Mesenchymal stem cell (in vitro differentiated cells and primary cell): ENCODE measurements at regions not wholly inside any gene's neighbourhood (a gene's known extent, or its start where the extent isn't known, plus 50 kb on each side); places are given as distances from the start of the nearest gene placed in this dataset.

Experiments
- DNase-seq: peaks from one replicate; pipeline ENCODE4 v3.0.0-alpha.2; 2013
- H2AFZ ChIP-seq: one replicate; pipeline ENCODE4 v1.6.1; 2013; ENCODE audit warnings: low read depth, mild to moderate bottlenecking, control low read depth, inconsistent platforms, low read length, moderate library complexity
- H2AK5ac ChIP-seq: 2 replicates; pipeline ENCODE4 v1.6.1; 2013; ENCODE audit warnings: low read length, moderate library complexity, mild to moderate bottlenecking, inconsistent platforms; ENCODE audit not compliant: severe bottlenecking
- H2BK120ac ChIP-seq: one replicate; pipeline ENCODE4 v1.6.1; 2013; ENCODE audit warnings: low read depth, mild to moderate bottlenecking, inconsistent platforms, low read length, moderate library complexity
- H2BK12ac ChIP-seq, 2 experiments: one replicate each; pipeline ENCODE4 v1.6.1; 2013; ENCODE audit warnings: inconsistent platforms in 2 of 2, low read length in 2 of 2, mild to moderate bottlenecking in 2 of 2, moderate library complexity in 2 of 2, control low read depth in 1 of 2
- H2BK15ac ChIP-seq: one replicate; pipeline ENCODE4 v1.6.1; 2013; ENCODE audit warnings: mild to moderate bottlenecking, low read depth, inconsistent platforms; ENCODE audit not compliant: poor library complexity, severe bottlenecking
- H2BK5ac ChIP-seq: 2 replicates; pipeline ENCODE4 v1.6.1; 2013; ENCODE audit warnings: low read depth, mild to moderate bottlenecking, low read length, control low read depth, inconsistent platforms; ENCODE audit not compliant: poor library complexity, severe bottlenecking
- H3K14ac ChIP-seq, 2 experiments: one replicate each; pipeline ENCODE4 v1.6.1; 2013; ENCODE audit warnings: inconsistent platforms in 2 of 2, low read length in 2 of 2, control low read depth in 1 of 2, mild to moderate bottlenecking in 1 of 2, moderate library complexity in 1 of 2
- H3K18ac ChIP-seq, 2 experiments: one replicate each; pipeline ENCODE4 v1.6.1; 2013; ENCODE audit warnings: inconsistent platforms in 2 of 2, low read length in 2 of 2, control low read depth in 1 of 2, low read depth in 1 of 2, mild to moderate bottlenecking in 1 of 2
- H3K23ac ChIP-seq, 2 experiments: one replicate each; pipeline ENCODE4 v1.6.1; 2013; ENCODE audit warnings: inconsistent platforms in 2 of 2, low read length in 2 of 2, mild to moderate bottlenecking in 2 of 2, moderate library complexity in 2 of 2, control low read depth in 1 of 2
- H3K27ac ChIP-seq: 2 replicates; pipeline ENCODE4 v1.5.1; 2013; ENCODE audit warnings: mild to moderate bottlenecking, moderate library complexity, low read length, control low read depth, inconsistent platforms; ENCODE audit not compliant: poor library complexity, severe bottlenecking
- H3K27me3 ChIP-seq, 2 experiments: 2 replicates each; pipeline versions ENCODE4 v1.6.1 to v1.7.0; 2013; ENCODE audit warnings: low read length in 2 of 2, mild to moderate bottlenecking in 2 of 2, moderate library complexity in 2 of 2, control low read depth in 1 of 2, inconsistent platforms in 1 of 2; ENCODE audit not compliant: control insufficient read depth in 1 of 2, insufficient read depth in 1 of 2
- H3K36me3 ChIP-seq, 2 experiments: 2 replicates each; pipeline versions ENCODE4 v1.6.1 to v1.7.0; 2013; ENCODE audit warnings: low read length in 2 of 2, control low read depth in 1 of 2, inconsistent platforms in 1 of 2, low read depth in 1 of 2, mild to moderate bottlenecking in 1 of 2; ENCODE audit not compliant: insufficient read depth in 2 of 2, control insufficient read depth in 1 of 2
- H3K4ac ChIP-seq, 2 experiments: one replicate each; pipeline ENCODE4 v1.6.1; 2013; ENCODE audit warnings: inconsistent platforms in 2 of 2, low read length in 2 of 2, mild to moderate bottlenecking in 2 of 2, moderate library complexity in 2 of 2, control low read depth in 1 of 2, low read depth in 1 of 2
- H3K4me1 ChIP-seq: 2 replicates; pipeline ENCODE4 v1.6.1; 2013; ENCODE audit warnings: low read depth, low read length, control low read depth; ENCODE audit not compliant: control insufficient read depth, insufficient read depth
- H3K4me2 ChIP-seq: 2 replicates; pipeline ENCODE4 v1.6.1; 2013; ENCODE audit warnings: low read length, mild to moderate bottlenecking, inconsistent platforms; ENCODE audit not compliant: poor library complexity, severe bottlenecking
- H3K4me3 ChIP-seq, 2 experiments: 2 replicates each; pipeline versions ENCODE4 v1.5.1 to v1.7.0; 2013; ENCODE audit warnings: low read length in 2 of 2, mild to moderate bottlenecking in 2 of 2, control low read depth in 1 of 2, low read depth in 1 of 2; ENCODE audit not compliant: insufficient read depth in 1 of 2
- H3K79me1 ChIP-seq: replicated peaks from 2 replicates; pipeline ENCODE4 v1.6.1; 2013; ENCODE audit warnings: mild to moderate bottlenecking, control low read depth, low read length, inconsistent platforms; ENCODE audit not compliant: poor library complexity, severe bottlenecking
- H3K9ac ChIP-seq: 2 replicates; pipeline ENCODE4 v1.7.0; 2013; ENCODE audit warnings: mild to moderate bottlenecking, low read length, moderate library complexity
- H3K9me3 ChIP-seq: 2 replicates; pipeline ENCODE4 v1.7.0; 2013; ENCODE audit warnings: mild to moderate bottlenecking, low read length; ENCODE audit not compliant: control insufficient read depth
- H4K8ac ChIP-seq: one replicate; pipeline ENCODE4 v1.6.1; 2013; ENCODE audit warnings: inconsistent platforms, mild to moderate bottlenecking, low read length, moderate library complexity
- H4K91ac ChIP-seq: one replicate; pipeline ENCODE4 v1.6.1; 2013; ENCODE audit warnings: mild to moderate bottlenecking, low read length, inconsistent platforms
- WGBS: methylation state at CpG from one replicate; pipeline ENCODE4 v1.1.7; 2013; ENCODE audit warnings: mixed read lengths; 5-methylcytosine and 5-hydroxymethylcytosine counted together

GRCh38 chr18:55866886-55867285 is 278.9 kb upstream of the TCF4 start:
- DNase-seq = no peak
- Histone ChIP-seq H2BK12ac (no peak overlapping the region), H4K91ac (no peak overlapping the region), H4K8ac (no peak overlapping the region), H3K18ac (no peak overlapping the region), H3K4me3 (peak overlapping the region in 1 of 2 experiments; percentile 54), H3K9ac (peak overlapping the region; percentile 88), H3K4me1 (no peaks in the 10 kb centered on the region), H3K4me2 (no peak overlapping the region), H3K79me1 (no peaks in the 10 kb centered on the region), H3K27ac (no peak overlapping the region), H3K4ac (no peak overlapping the region), H2AK5ac (no peak overlapping the region), H3K14ac (no peak overlapping the region), H3K9me3 (no peaks in the 10 kb centered on the region), H2BK15ac (no peak overlapping the region), H2AFZ (no peak overlapping the region), H3K23ac (no peak overlapping the region), H3K27me3 (no peaks in the 10 kb centered on the region), H2BK120ac (no peak overlapping the region), H2BK5ac (no peak overlapping the region), H3K36me3 (no peaks in the 10 kb centered on the region)
- 99% methylated on average over 7 of the region's 7 CpGs for WGBS

- Histone ChIP-seq H2BK5ac (no peak overlapping the region), H3K9ac (peak overlapping the region; percentile 88), H3K4me3 (peak overlapping the region in 1 of 2 experiments; percentile 65), H2AFZ (no peak overlapping the region), H3K4me1 (no peaks in the 10 kb centered on the region), H4K91ac (no peak overlapping the region), H2BK12ac (no peak overlapping the region), H3K27ac (no peak overlapping the region), H3K36me3 (no peaks in the 10 kb centered on the region), H3K18ac (no peak overlapping the region), H3K4ac (no peak overlapping the region), H2AK5ac (no peak overlapping the region), H3K79me1 (no peaks in the 10 kb centered on the region), H4K8ac (no peak overlapping the region), H2BK120ac (no peak overlapping the region), H3K9me3 (no peaks in the 10 kb centered on the region), H3K23ac (no peak overlapping the region), H3K4me2 (no peak overlapping the region), H2BK15ac (no peak overlapping the region), H3K14ac (no peak overlapping the region), H3K27me3 (no peaks in the 10 kb centered on the region)
- no peak for DNase-seq
- 80% methylated on average over 7 of the region's 7 CpGs for WGBS
Observed at GRCh38 chr18:55866006-55866405, 278.0 kb upstream of the TCF4 start.

GRCh38 chr18:55864281-55864680 is 276.3 kb upstream of the TCF4 start:
- H2BK120ac ChIP-seq = no peak overlapping the region
- H2BK5ac ChIP-seq = no peak overlapping the region
- no peak overlapping the region for H2AFZ ChIP-seq
- peak overlapping the region in 1 of 2 experiments; percentile 45 for H3K4me3 ChIP-seq
- H3K36me3 ChIP-seq = no peaks in the 10 kb centered on the region
- H2BK15ac ChIP-seq = no peak overlapping the region
- H4K91ac ChIP-seq = no peak overlapping the region
- no peak overlapping the region for H3K23ac ChIP-seq
- H3K9ac ChIP-seq = peak overlapping the region; percentile 88
- H3K4ac ChIP-seq = no peak overlapping the region
- no peak for DNase-seq
- H3K14ac ChIP-seq = no peak overlapping the region
- no peak overlapping the region for H2AK5ac ChIP-seq
- no peaks in the 10 kb centered on the region for H3K4me1 ChIP-seq
- WGBS = no CpG with 5 or more reads among the region's 1 CpG
- no peak overlapping the region for H3K4me2 ChIP-seq
- H4K8ac ChIP-seq = no peak overlapping the region
- H2BK12ac ChIP-seq = no peak overlapping the region
- no peak overlapping the region for H3K18ac ChIP-seq
- no peaks in the 10 kb centered on the region for H3K9me3 ChIP-seq
- no peaks in the 10 kb centered on the region for H3K27me3 ChIP-seq
- H3K79me1 ChIP-seq = no peaks in the 10 kb centered on the region
- no peak overlapping the region for H3K27ac ChIP-seq

- no peak overlapping the region for H3K14ac ChIP-seq
- no peak overlapping the region for H2AFZ ChIP-seq
- WGBS = 61% methylated on average over 7 of the region's 7 CpGs
- peak; percentile 46 for DNase-seq
- no peak overlapping the region for H2BK5ac ChIP-seq
- H3K9ac ChIP-seq = peak overlapping the region; percentile 88
- no peak overlapping the region for H3K4me2 ChIP-seq
- no peaks in the 10 kb centered on the region for H3K4me1 ChIP-seq
- H3K4me3 ChIP-seq = peak overlapping the region in 1 of 2 experiments; percentile 45
- no peak overlapping the region for H3K27ac ChIP-seq
- H3K27me3 ChIP-seq = no peaks in the 10 kb centered on the region
- H3K36me3 ChIP-seq = no peaks in the 10 kb centered on the region
- no peaks in the 10 kb centered on the region for H3K9me3 ChIP-seq
- no peak overlapping the region for H2BK12ac ChIP-seq
- H3K4ac ChIP-seq = no peak overlapping the region
- no peak overlapping the region for H4K8ac ChIP-seq
- H2AK5ac ChIP-seq = no peak overlapping the region
- H2BK120ac ChIP-seq = no peak overlapping the region
- H4K91ac ChIP-seq = no peak overlapping the region
- H3K18ac ChIP-seq = no peak overlapping the region
- H3K23ac ChIP-seq = no peak overlapping the region
- H2BK15ac ChIP-seq = no peak overlapping the region
- H3K79me1 ChIP-seq = no peaks in the 10 kb centered on the region
Observed at GRCh38 chr18:55863876-55864275, 275.9 kb upstream of the TCF4 start.
